Karpas-422 (cell line): ENCODE measurements at regions not wholly inside any gene's neighbourhood (a gene's known extent, or its start where the extent isn't known, plus 50 kb on each side); places are given as distances from the start of the nearest gene placed in this dataset.

ENCODE experiments used
- DNase-seq: peaks from one replicate; pipeline ENCODE4 v3.0.0-alpha.2; 2015
- H2AFZ ChIP-seq: fragments of 200-600 bp; sonication (generic); 2 replicates; pipeline ENCODE4 v1.6.1; 2014; ENCODE audit warnings: antibody characterized with exemption, low read length, mixed read lengths
- H3K27ac ChIP-seq: fragments of 200-600 bp; sonication (generic); 2 replicates; pipeline ENCODE4 v1.5.1; 2014; ENCODE audit warnings: mild to moderate bottlenecking, low read length, moderate library complexity
- H3K27me3 ChIP-seq: fragments of 200-600 bp; sonication (generic); 2 replicates; pipeline ENCODE4 v1.6.1; 2014; ENCODE audit warnings: low read length, mixed read lengths
- H3K36me3 ChIP-seq: fragments of 200-600 bp; sonication (generic); 2 replicates; pipeline ENCODE4 v1.6.1; 2014; ENCODE audit warnings: low read length, mixed read lengths; ENCODE audit not compliant: insufficient read depth
- H3K4me1 ChIP-seq: fragments of 200-600 bp; sonication (generic); 2 replicates; pipeline ENCODE4 v1.6.1; 2014; ENCODE audit warnings: mild to moderate bottlenecking, low read length, mixed read lengths
- H3K4me2 ChIP-seq: fragments of 200-600 bp; sonication (generic); 2 replicates; pipeline ENCODE4 v1.6.1; 2014; ENCODE audit warnings: low read length, low read depth, mild to moderate bottlenecking; ENCODE audit not compliant: poor library complexity, severe bottlenecking
- H3K4me3 ChIP-seq: fragments of 200-600 bp; sonication (generic); 2 replicates; pipeline ENCODE4 v1.5.1; 2014; ENCODE audit warnings: mild to moderate bottlenecking, antibody characterized with exemption, low read length, mixed read lengths
- H3K79me2 ChIP-seq: fragments of 200-600 bp; sonication (generic); 2 replicates; pipeline ENCODE4 v1.6.1; 2014; ENCODE audit warnings: mild to moderate bottlenecking, low read length, mixed read lengths
- H3K9ac ChIP-seq: fragments of 200-600 bp; sonication (generic); 2 replicates; pipeline ENCODE4 v1.6.0; 2014; ENCODE audit warnings: low read length
- H3K9me2 ChIP-seq: fragments of 200-600 bp; sonication (generic), shearing (Covaris generic); replicated peaks from 2 replicates; pipeline ENCODE4 v1.6.0; 2014; ENCODE audit warnings: mild to moderate bottlenecking, low read length, moderate library complexity; ENCODE audit not compliant: insufficient read depth
- H3K9me3 ChIP-seq: fragments of 300-700, 200-600 bp; sonication (generic); 2 replicates; pipeline ENCODE4 v1.6.1; 2014; ENCODE audit warnings: low read length, mixed read lengths
- H4K20me1 ChIP-seq: fragments of 200-600 bp; sonication (generic); 2 replicates; pipeline ENCODE4 v1.6.1; 2014; ENCODE audit warnings: mild to moderate bottlenecking, antibody characterized with exemption, low read length, low read depth; ENCODE audit not compliant: insufficient read depth

GRCh38 chr13:67355812-67356476 lies 125.8 kb upstream of the PCDH9 start:
- Histone ChIP-seq H4K20me1 (no peaks in the 10 kb centered on the region), H3K4me2 (no peak overlapping the region), H3K9me3 (no peaks in the 10 kb centered on the region), H3K79me2 (no peaks in the 10 kb centered on the region), H3K27me3 (no peaks in the 10 kb centered on the region), H3K9ac (no peak overlapping the region), H3K4me1 (peaks cover 26% of the 10 kb centered on the region), H2AFZ (no peak overlapping the region), H3K36me3 (no peaks in the 10 kb centered on the region), H3K9me2 (no peaks in the 10 kb centered on the region), H3K27ac (no peak overlapping the region), H3K4me3 (no peak overlapping the region)
- no peak for DNase-seq

GRCh38 chr13:67353941-67354340 lies 123.8 kb upstream of the PCDH9 start:
- no peaks in the 10 kb centered on the region for H3K27me3 ChIP-seq
- no peak overlapping the region for H2AFZ ChIP-seq
- DNase-seq: peak; percentile 62
- H3K9ac ChIP-seq: no peak overlapping the region
- H3K36me3 ChIP-seq: no peaks in the 10 kb centered on the region
- H3K4me3 ChIP-seq: no peak overlapping the region; the same call in 1 of the 2 replicates
- H4K20me1 ChIP-seq: no peaks in the 10 kb centered on the region
- H3K4me2 ChIP-seq: peak overlapping the region; percentile 36
- H3K9me3 ChIP-seq: no peaks in the 10 kb centered on the region
- H3K79me2 ChIP-seq: no peaks in the 10 kb centered on the region
- no peaks in the 10 kb centered on the region for H3K9me2 ChIP-seq
- H3K4me1 ChIP-seq: peaks cover 26% of the 10 kb centered on the region
- no peak overlapping the region for H3K27ac ChIP-seq

GRCh38 chr13:67353031-67353430 lies 122.9 kb upstream of the PCDH9 start:
- Histone ChIP-seq H3K27ac (no peak overlapping the region), H3K9ac (no peak overlapping the region), H3K79me2 (no peaks in the 10 kb centered on the region), H3K36me3 (no peaks in the 10 kb centered on the region), H3K27me3 (no peaks in the 10 kb centered on the region), H4K20me1 (no peaks in the 10 kb centered on the region), H3K9me3 (no peaks in the 10 kb centered on the region), H3K4me3 (no peak overlapping the region), H3K9me2 (no peaks in the 10 kb centered on the region), H3K4me2 (no peak overlapping the region), H3K4me1 (peaks cover 26% of the 10 kb centered on the region), H2AFZ (no peak overlapping the region)
- no peak for DNase-seq

GRCh38 chr13:67351909-67352308 lies 121.8 kb upstream of the PCDH9 start:
- H3K36me3 ChIP-seq: no peaks in the 10 kb centered on the region
- H3K4me1 ChIP-seq: peaks cover 21% of the 10 kb centered on the region
- DNase-seq: no peak
- H4K20me1 ChIP-seq: no peaks in the 10 kb centered on the region
- no peak overlapping the region for H3K27ac ChIP-seq
- no peaks in the 10 kb centered on the region for H3K9me2 ChIP-seq
- H2AFZ ChIP-seq: no peak overlapping the region
- H3K4me3 ChIP-seq: no peak overlapping the region
- H3K9me3 ChIP-seq: no peaks in the 10 kb centered on the region
- no peak overlapping the region for H3K4me2 ChIP-seq
- H3K27me3 ChIP-seq: no peaks in the 10 kb centered on the region
- H3K9ac ChIP-seq: no peak overlapping the region
- H3K79me2 ChIP-seq: no peaks in the 10 kb centered on the region

GRCh38 chr13:67351114-67351513 lies 121.0 kb upstream of the PCDH9 start:
- Histone ChIP-seq H3K4me1 (peaks cover 20% of the 10 kb centered on the region), H3K79me2 (no peaks in the 10 kb centered on the region), H3K36me3 (no peaks in the 10 kb centered on the region), H3K4me3 (no peak overlapping the region), H4K20me1 (no peaks in the 10 kb centered on the region), H2AFZ (no peak overlapping the region), H3K9me3 (no peaks in the 10 kb centered on the region), H3K27me3 (no peaks in the 10 kb centered on the region), H3K27ac (no peak overlapping the region), H3K9me2 (no peaks in the 10 kb centered on the region), H3K4me2 (no peak overlapping the region), H3K9ac (no peak overlapping the region)
- no peak for DNase-seq

- Histone ChIP-seq H3K27ac (no peak overlapping the region), H3K79me2 (no peaks in the 10 kb centered on the region), H3K4me3 (no peak overlapping the region), H2AFZ (no peak overlapping the region), H3K27me3 (no peaks in the 10 kb centered on the region), H3K4me1 (no peaks in the 10 kb centered on the region), H3K36me3 (no peaks in the 10 kb centered on the region), H3K9ac (no peak overlapping the region), H4K20me1 (no peaks in the 10 kb centered on the region), H3K4me2 (no peak overlapping the region), H3K9me3 (no peaks in the 10 kb centered on the region), H3K9me2 (no peaks in the 10 kb centered on the region)
- DNase-seq: no peak
Observed at GRCh38 chr13:67343777-67344176, 113.6 kb upstream of the PCDH9 start.

- Histone ChIP-seq H3K79me2 (no peaks in the 10 kb centered on the region), H3K36me3 (no peaks in the 10 kb centered on the region), H3K9ac (no peak overlapping the region), H4K20me1 (no peaks in the 10 kb centered on the region), H3K27ac (no peak overlapping the region), H2AFZ (no peak overlapping the region), H3K4me1 (no peaks in the 10 kb centered on the region), H3K27me3 (no peaks in the 10 kb centered on the region), H3K4me2 (no peak overlapping the region), H3K9me3 (no peaks in the 10 kb centered on the region), H3K4me3 (no peak overlapping the region), H3K9me2 (no peaks in the 10 kb centered on the region)
- DNase-seq: no peak
Observed at GRCh38 chr13:67341406-67341805, 111.3 kb upstream of the PCDH9 start.

- no peaks in the 10 kb centered on the region for H3K9me2 ChIP-seq
- H3K79me2 ChIP-seq: no peaks in the 10 kb centered on the region
- H3K4me2 ChIP-seq: no peak overlapping the region
- H3K27ac ChIP-seq: no peak overlapping the region
- no peaks in the 10 kb centered on the region for H3K4me1 ChIP-seq
- DNase-seq: no peak
- H2AFZ ChIP-seq: no peak overlapping the region
- no peaks in the 10 kb centered on the region for H3K9me3 ChIP-seq
- no peaks in the 10 kb centered on the region for H4K20me1 ChIP-seq
- no peak overlapping the region for H3K9ac ChIP-seq
- no peaks in the 10 kb centered on the region for H3K27me3 ChIP-seq
- H3K4me3 ChIP-seq: no peak overlapping the region
- H3K36me3 ChIP-seq: no peaks in the 10 kb centered on the region
Observed at GRCh38 chr13:67330149-67330548, 100.0 kb upstream of the PCDH9 start.
